ENCODE measurements at regions not wholly inside any gene's neighbourhood (a gene's known extent, or its start where the extent isn't known, plus 50 kb on each side); places are given as distances from the start of the nearest gene placed in this dataset.

DNA sequence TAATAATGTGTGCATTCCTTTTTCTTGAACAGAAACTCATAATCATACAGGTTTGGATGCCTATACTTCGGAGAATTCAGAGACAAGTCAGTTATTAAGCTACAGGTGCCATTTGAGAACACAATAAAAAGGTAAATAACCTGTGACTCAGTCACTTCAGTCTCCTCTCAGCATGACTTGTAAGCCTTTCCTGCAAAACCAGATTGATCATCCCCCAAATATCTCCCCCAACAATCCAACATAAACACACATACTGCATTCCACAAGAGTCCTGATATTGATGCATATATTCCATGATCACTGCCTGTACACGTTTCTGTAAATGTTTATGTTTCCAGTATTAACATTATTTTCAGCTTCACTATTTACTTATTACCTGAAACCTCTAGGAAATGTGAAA is 110.8 kb downstream of the PWWP3B start:
- Mint-ChIP-seq H3K36me3 (ENCODE audit: low read depth) (no peaks in the 10 kb centered on the region), H3K4me3 (no peak overlapping the region), H3K27ac (no peak overlapping the region), H3K4me1 (no peaks in the 10 kb centered on the region), H3K27me3 (ENCODE audit: insufficient read depth) (no peaks in the 10 kb centered on the region), H3K9me3 (peaks cover 48% of the 10 kb centered on the region)
- Histone ChIP-seq H3K9me3 (ENCODE audit: control insufficient read depth, low read length) (peaks cover 5% of the 10 kb centered on the region), H3K4me3 (ENCODE audit: low read length) (no peak overlapping the region), H3K36me3 (ENCODE audit: control insufficient read depth, insufficient read depth, low read length) (no peaks in the 10 kb centered on the region), H3K9ac (ENCODE audit: extremely low read depth, low read length, poor library complexity, severe bottlenecking) (no peak overlapping the region), H3K27me3 (ENCODE audit: control insufficient read depth, insufficient read depth, low read length, poor library complexity, severe bottlenecking) (no peaks in the 10 kb centered on the region), H3K27ac (ENCODE audit: low read depth, low read length) (no peak overlapping the region), H3K4me1 (ENCODE audit: control insufficient read depth, insufficient read depth, low read length) (no peaks in the 10 kb centered on the region)
- DNase-seq = no peak
- TF ChIP-seq CTCF (conservative IDR thresholded peaks at IDR 0.05) = no peak
- WGBS, 2 experiments (ENCODE audit: insufficient coverage in 1 of 2, insufficient read length in 1 of 2) = 61% methylated on average over 2 of the region's 2 CpGs; no CpG with 5 or more reads in 1 of the 2 experiments

DNA sequence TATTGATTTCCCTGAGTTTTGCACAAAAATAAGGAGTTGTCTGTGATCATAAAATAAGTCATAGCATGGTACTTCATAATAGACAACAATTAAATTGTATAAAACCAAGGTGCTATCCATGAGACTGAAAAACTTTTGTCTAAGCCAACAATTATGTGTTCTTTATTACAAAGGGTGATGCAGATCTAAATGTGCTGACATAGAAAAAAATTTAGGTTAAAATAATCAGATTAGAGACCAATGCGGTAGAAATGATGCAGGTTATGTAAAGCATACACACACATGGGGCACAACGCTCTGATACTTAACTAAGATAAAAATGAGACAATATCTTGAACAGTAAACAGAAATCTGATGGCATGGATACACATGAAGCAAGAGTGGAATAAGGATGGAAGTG is 113.3 kb downstream of the PWWP3B start:
- no peaks in the 10 kb centered on the region for H3K36me3 ChIP-seq (ENCODE audit: control insufficient read depth, insufficient read depth, low read length)
- no peaks in the 10 kb centered on the region for H3K4me1 Mint-ChIP-seq
- H3K27me3 ChIP-seq (ENCODE audit: control insufficient read depth, insufficient read depth, low read length, poor library complexity, severe bottlenecking) = no peaks in the 10 kb centered on the region
- peaks cover 69% of the 10 kb centered on the region for H3K9me3 Mint-ChIP-seq
- H3K4me3 Mint-ChIP-seq = no peak overlapping the region
- no peak overlapping the region for H3K27ac Mint-ChIP-seq
- H3K27me3 Mint-ChIP-seq (ENCODE audit: insufficient read depth) = no peaks in the 10 kb centered on the region
- H3K4me3 ChIP-seq (ENCODE audit: low read length) = no peak overlapping the region
- peaks cover 5% of the 10 kb centered on the region for H3K9me3 ChIP-seq (ENCODE audit: control insufficient read depth, low read length)
- no peak for TF ChIP-seq CTCF (conservative IDR thresholded peaks at IDR 0.05)
- no peaks in the 10 kb centered on the region for H3K4me1 ChIP-seq (ENCODE audit: control insufficient read depth, insufficient read depth, low read length)
- DNase-seq = no peak
- H3K9ac ChIP-seq (ENCODE audit: extremely low read depth, low read length, poor library complexity, severe bottlenecking) = no peak overlapping the region
- H3K36me3 Mint-ChIP-seq (ENCODE audit: low read depth) = no peaks in the 10 kb centered on the region
- 79% methylated on average over 2 of the region's 2 CpGs; no CpG with 5 or more reads in 1 of the 2 experiments for WGBS, 2 experiments (ENCODE audit: insufficient coverage in 1 of 2, insufficient read length in 1 of 2)
- no peak overlapping the region for H3K27ac ChIP-seq (ENCODE audit: low read depth, low read length)

DNA sequence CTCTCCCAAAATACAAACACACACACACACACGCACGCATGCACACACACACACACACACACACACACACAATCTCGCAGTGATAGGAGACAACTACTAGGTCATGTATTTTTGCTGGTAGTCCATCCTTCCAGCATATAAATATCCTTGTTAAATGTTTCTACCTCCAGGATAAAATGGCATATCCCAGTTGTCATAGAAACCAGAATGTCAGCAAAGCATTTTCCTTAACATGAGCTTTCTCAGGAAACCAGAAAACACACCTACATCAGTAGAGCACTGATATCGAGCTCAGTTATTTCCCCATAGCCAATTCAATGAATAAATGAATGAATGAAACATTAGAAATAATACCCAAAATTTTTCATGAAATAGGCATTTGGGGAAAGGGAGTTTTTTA is 115.7 kb downstream of the PWWP3B start:
- H3K4me1 ChIP-seq (ENCODE audit: control insufficient read depth, insufficient read depth, low read length) = no peaks in the 10 kb centered on the region
- TF ChIP-seq CTCF (conservative IDR thresholded peaks at IDR 0.05) = no peak
- H3K9ac ChIP-seq (ENCODE audit: extremely low read depth, low read length, poor library complexity, severe bottlenecking) = no peak overlapping the region
- H3K9me3 Mint-ChIP-seq = peaks cover 76% of the 10 kb centered on the region
- H3K9me3 ChIP-seq (ENCODE audit: control insufficient read depth, low read length) = no peaks in the 10 kb centered on the region
- H3K36me3 ChIP-seq (ENCODE audit: control insufficient read depth, insufficient read depth, low read length) = no peaks in the 10 kb centered on the region
- no peak overlapping the region for H3K27ac ChIP-seq (ENCODE audit: low read depth, low read length)
- no peak for DNase-seq
- H3K4me3 Mint-ChIP-seq = no peak overlapping the region
- H3K27me3 ChIP-seq (ENCODE audit: control insufficient read depth, insufficient read depth, low read length, poor library complexity, severe bottlenecking) = no peaks in the 10 kb centered on the region
- H3K4me3 ChIP-seq (ENCODE audit: low read length) = no peak overlapping the region
- H3K27me3 Mint-ChIP-seq (ENCODE audit: insufficient read depth) = no peaks in the 10 kb centered on the region
- H3K36me3 Mint-ChIP-seq (ENCODE audit: low read depth) = no peaks in the 10 kb centered on the region
- H3K27ac Mint-ChIP-seq = no peak overlapping the region
- WGBS, 2 experiments (ENCODE audit: insufficient coverage in 1 of 2, insufficient read length in 1 of 2) = 84% methylated on average over 3 of the region's 4 CpGs; no CpG with 5 or more reads in 1 of the 2 experiments
- H3K4me1 Mint-ChIP-seq = no peaks in the 10 kb centered on the region
